ENCODE measurements at regions not wholly inside any gene's neighbourhood (a gene's known extent, or its start where the extent isn't known, plus 50 kb on each side); places are given as distances from the start of the nearest gene placed in this dataset.

GRCh38 chr4:38189445-38189844, 229.2 kb downstream of the PTTG2 start:
- DNase-seq (ENCODE audit: low spot score) = no peak

DNA sequence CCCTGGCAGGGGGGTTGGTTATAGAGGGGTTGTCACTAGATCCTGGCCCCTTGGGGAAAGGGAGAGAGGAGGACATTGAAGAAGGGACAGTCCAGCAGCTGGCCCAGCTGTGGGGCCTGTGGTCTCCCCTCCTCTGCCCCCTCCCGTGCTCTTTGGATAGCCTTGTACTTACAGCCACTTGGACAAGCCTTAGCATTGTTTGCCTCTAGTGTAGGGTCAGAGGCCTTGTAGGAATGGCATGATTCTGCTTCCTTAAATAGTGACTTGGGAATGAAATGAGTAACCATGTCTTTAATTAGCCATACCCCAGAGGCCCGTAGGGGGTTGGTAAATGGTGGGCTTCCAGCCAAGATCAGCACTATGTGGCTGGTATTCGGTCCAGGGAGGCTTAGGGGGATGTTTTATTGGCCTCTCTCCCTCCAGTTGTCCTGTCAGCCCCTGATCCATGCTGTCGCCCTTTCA, 230.6 kb downstream of the PTTG2 start:
- peak; percentile 71 for DNase-seq (ENCODE audit: low spot score)

- DNase-seq (ENCODE audit: low spot score) = no peak
Measured at GRCh38 chr4:38192516-38192915, 232.3 kb downstream of the PTTG2 start.

- no peak for DNase-seq (ENCODE audit: low spot score)
Measured at GRCh38 chr4:38193236-38193863, 233.2 kb downstream of the PTTG2 start.

DNA sequence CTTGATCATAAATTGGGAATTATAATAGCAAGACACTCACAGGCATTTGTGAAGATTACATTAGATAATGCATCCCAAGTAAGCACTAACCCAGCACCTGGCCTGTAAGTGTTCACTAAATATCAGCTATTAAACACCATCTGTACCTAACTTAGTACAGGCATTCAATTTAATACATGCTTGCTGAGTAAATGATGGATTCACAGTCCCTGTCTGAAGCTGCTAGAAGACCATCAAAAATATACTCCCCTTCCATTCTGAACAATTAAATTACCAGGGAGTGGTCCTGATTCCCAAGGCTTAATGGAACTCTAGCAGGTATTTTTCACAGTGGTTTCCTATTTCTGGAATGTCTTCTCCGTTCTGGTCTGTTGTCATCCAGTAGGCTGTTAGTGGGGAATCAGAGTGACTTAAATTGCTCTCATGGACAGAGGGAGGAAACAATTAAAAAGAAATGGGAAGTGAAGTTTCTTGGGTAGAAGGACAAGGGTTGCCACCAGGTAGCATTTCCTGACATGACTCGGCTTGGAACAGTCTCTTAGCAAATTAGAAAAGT, 233.9 kb downstream of the PTTG2 start:
- DNase-seq (ENCODE audit: low spot score) = no peak

DNA sequence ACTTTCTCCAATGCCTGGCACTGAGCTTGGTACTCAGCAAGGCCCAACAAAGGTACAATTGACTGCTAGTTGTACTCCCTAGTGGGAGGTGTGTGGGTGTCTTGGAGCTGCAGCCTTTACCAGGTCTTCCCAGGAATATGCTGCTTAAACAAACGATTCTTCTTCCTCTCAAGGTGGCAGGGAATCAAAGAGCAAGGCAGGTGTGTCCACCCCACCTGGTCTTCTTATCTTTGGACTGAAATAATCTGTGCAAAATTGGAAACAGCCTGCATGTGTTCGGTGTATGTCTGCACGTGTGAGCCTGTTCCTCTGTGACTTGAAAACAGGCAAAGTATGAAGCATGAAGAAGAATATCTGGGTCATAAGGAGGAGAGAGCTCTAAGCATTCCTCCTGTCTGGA, 235.3 kb downstream of the PTTG2 start:
- no peak for DNase-seq (ENCODE audit: low spot score)

GRCh38 chr4:38195911-38196310, 235.7 kb downstream of the PTTG2 start:
- no peak for DNase-seq (ENCODE audit: low spot score)

DNA sequence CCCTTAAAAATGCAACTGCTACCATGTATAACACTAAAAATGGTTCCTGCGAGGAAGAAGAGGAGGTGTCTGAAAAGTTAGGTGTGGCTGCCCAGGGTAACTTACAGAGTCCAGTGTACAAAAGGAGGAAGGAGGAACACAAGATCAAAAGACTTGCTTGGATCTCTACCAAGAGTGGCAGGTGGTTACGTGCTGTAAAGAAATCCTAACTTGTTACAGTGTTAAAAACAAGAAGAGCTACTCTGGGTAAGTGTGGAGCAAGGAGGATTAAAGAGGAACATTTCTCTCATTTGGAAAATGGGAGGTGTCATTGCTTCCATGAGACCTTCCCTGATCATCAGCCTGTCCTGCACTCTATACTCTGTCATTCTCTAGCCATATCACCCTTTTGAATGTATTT, 242.0 kb downstream of the PTTG2 start:
- DNase-seq (ENCODE audit: low spot score) = no peak

DNA sequence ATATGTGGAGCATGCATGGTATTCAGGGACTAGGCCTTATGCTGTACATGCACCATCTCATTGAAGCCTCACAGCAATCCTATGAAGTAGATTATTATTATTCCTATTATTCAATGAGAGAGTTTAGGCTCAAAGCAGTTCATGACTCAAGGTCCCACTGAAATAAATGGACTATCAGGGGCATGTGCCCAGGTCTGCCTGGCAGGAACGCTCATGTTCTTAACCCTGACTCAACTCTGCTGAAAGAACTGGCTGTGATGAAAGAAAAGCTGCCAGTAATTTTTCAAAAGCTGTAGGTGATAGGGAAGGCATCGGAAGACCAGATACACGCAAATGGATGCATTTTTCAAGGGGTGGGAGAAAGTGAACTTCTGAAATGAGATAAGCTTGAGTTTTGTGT, 243.4 kb downstream of the PTTG2 start:
- DNase-seq (ENCODE audit: low spot score) = no peak

DNA sequence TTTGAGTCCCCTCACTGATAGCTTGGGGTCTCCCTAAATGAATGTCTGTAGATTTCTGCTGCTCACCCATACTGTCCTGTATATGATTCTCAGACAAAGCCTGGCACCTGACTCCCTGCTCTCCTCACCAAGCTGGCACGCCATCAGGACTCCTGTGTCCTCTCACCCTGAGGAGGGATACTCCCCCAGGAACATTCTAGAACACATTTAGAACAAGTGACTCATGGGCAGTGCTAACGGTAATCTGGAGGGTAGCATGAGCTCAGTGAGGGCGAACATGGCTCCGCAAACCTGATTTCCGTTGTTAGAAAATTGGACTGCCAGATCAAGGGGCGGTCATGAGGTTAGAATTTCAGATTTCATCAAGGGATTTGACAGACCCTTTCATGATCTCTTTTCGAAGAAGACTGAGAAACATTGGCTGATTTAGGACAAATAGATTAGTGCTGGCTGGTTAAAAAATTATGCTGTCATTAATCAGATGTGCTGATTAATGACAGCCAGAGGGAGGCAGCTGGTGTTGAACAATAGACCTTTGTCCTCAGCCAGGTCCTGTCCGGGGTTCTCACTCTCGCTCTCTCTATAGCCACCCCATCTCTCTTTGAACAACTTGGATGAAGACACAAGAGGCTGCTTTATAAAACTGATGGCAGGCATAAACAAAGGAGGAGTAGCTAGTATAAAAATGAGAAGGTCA, 244.3 kb downstream of the PTTG2 start:
- no peak for DNase-seq (ENCODE audit: low spot score)

- DNase-seq (ENCODE audit: low spot score) = no peak
Measured at GRCh38 chr4:38205261-38205660, 245.1 kb downstream of the PTTG2 start.

- no peak for DNase-seq (ENCODE audit: low spot score)
Measured at GRCh38 chr4:38207110-38207457, 246.9 kb downstream of the PTTG2 start.

DNA sequence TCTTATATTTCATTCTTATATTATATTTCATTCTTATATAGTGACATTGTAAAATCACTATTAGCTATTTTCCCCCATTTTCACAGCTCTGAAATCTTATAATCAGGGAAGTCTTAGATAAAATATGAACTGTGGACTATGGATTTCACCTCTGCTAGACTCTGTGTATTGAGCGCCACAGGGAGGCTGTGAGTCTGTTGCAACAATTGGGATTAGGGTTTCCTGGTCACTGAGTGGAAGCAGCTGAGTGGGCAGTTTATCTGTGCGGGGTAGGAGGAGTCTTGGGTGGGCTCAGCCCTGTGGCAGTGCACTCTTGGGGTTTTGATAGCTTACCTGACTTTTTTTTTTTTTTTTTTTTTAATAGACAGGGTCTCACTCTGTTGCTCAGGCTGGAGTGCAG, 249.5 kb downstream of the PTTG2 start:
- no peak for DNase-seq (ENCODE audit: low spot score)

- DNase-seq (ENCODE audit: low spot score) = no peak
Measured at GRCh38 chr4:38210396-38211114, 250.4 kb downstream of the PTTG2 start.

GRCh38 chr4:38211885-38212284, 251.7 kb downstream of the PTTG2 start:
- no peak for DNase-seq (ENCODE audit: low spot score)

DNA sequence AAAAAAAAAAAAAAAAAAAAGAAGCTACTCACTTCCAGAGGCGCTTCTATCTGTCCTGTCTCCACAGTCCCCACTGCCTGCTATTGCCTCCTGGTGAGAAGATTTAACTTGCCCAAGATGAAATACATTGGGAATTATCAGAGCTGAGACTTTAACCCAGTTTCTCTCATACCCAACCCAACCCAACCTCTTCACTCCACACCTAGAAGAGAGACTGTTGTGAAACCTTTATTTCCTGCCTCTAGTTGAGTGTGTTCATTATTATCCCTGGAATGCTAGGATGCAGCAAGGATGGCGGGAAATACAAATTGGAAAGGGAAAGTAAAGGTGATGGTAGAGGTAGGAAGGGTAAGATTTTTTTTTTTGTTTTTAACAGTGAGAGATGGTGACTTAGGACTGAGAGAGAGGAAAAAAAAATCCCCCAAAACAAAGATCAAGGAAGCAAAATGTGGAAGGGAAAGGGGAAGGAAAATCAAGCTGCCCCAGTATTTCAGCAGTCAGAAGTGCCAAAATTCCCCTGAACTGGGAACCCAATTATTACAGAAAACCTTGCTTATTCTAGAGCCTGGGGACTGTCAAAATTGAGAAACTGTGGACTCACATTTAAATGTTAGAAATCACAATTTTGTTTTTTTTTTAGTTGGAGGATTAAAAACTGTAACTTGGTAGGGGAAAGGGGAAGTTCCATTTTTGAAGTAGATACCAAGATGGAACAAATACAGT, 253.0 kb downstream of the PTTG2 start:
- DNase-seq (ENCODE audit: low spot score) = no peak

GRCh38 chr4:38222892-38223291, 262.7 kb downstream of the PTTG2 start:
- DNase-seq (ENCODE audit: low spot score) = no peak

GRCh38 chr4:38223306-38223705, 263.1 kb downstream of the PTTG2 start:
- DNase-seq (ENCODE audit: low spot score) = no peak

DNA sequence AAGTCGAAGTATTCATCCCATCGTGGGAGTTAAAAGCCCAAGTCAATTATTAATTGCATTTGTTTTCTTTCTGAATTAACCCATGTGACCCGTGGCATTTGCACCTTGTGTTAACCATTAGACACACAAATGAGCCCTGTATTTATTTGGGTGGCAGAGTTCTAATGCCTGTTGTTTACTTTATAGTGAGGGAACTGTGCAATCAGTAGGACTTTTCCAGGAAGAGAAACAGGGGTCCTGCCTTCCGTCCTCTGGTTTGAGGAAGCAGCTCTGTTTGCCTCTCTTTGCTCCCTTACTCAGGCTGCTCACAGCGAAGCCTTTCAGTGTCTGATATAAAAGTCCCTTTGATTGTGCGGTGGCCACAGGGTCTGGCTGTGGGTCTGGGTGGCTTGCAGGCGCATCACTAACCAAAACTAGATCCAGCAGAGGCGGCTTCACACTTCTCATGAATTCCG, 263.6 kb downstream of the PTTG2 start:
- DNase-seq (ENCODE audit: low spot score) = peak; percentile 15

DNA sequence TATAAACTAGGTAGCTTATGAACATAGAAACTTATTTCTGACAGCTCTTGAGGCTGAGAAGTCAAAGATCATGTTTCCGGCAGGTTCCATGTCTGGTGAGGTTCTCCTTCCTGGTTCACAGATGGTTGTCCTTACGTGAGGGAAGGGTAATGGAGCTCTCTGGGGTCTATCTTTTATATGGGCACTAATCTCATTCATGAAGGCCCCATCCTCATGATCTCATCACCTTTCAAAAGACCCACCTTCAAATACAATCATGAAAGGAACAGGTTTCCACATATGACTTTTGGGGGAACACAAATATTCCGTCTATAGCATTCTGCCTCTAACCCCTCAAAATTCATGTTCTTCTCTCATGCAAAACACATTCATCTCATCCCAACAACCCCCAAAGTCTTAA, 264.7 kb downstream of the PTTG2 start:
- DNase-seq (ENCODE audit: low spot score) = no peak

GRCh38 chr4:38226170-38226569, 266.0 kb downstream of the PTTG2 start:
- DNase-seq (ENCODE audit: low spot score) = no peak

GRCh38 chr4:38230121-38230801, 270.1 kb downstream of the PTTG2 start:
- no peak for DNase-seq (ENCODE audit: low spot score)
